ENCODE measurements at regions not wholly inside any gene's neighbourhood (a gene's known extent, or its start where the extent isn't known, plus 50 kb on each side); places are given as distances from the start of the nearest gene placed in this dataset.

- no peaks in the 10 kb centered on the region for H3K27me3 ChIP-seq
- no peaks in the 10 kb centered on the region for H3K36me3 ChIP-seq
- no peak for TF ChIP-seq CTCF (IDR thresholded peaks at IDR 0.05; ENCODE audit: low read depth, low read length)
- H3K4me1 ChIP-seq (ENCODE audit: low read depth), result no peaks in the 10 kb centered on the region
- no peaks in the 10 kb centered on the region for H3K9me3 ChIP-seq (ENCODE audit: low read depth)
- no peak for DNase-seq (ENCODE audit: low read depth in 1 of 2, low spot score in 1 of 2)
- no peak overlapping the region for H3K27ac ChIP-seq
- H3K4me3 ChIP-seq, result no peak overlapping the region
Measured at GRCh38 chr1:83075107-83075506, 923.8 kb downstream of the TTLL7 start.

GRCh38 chr1:83067954-83068353 lies 931.0 kb downstream of the TTLL7 start:
- H3K4me1 ChIP-seq (ENCODE audit: low read depth), result no peaks in the 10 kb centered on the region
- no peak for DNase-seq (ENCODE audit: low read depth in 1 of 2, low spot score in 1 of 2)
- no peaks in the 10 kb centered on the region for H3K9me3 ChIP-seq (ENCODE audit: low read depth)
- H3K27me3 ChIP-seq, result no peaks in the 10 kb centered on the region
- no peak overlapping the region for H3K4me3 ChIP-seq
- H3K27ac ChIP-seq, result no peak overlapping the region
- TF ChIP-seq CTCF (IDR thresholded peaks at IDR 0.05; ENCODE audit: low read depth, low read length), result no peak
- no peaks in the 10 kb centered on the region for H3K36me3 ChIP-seq

- Histone ChIP-seq H3K4me3 (no peak overlapping the region), H3K27me3 (no peaks in the 10 kb centered on the region), H3K36me3 (no peaks in the 10 kb centered on the region), H3K9me3 (ENCODE audit: low read depth) (no peaks in the 10 kb centered on the region), H3K27ac (no peak overlapping the region), H3K4me1 (ENCODE audit: low read depth) (no peaks in the 10 kb centered on the region)
- peak in 1 of 2 donors; percentile 2 for DNase-seq (ENCODE audit: low read depth in 1 of 2, low spot score in 1 of 2)
- no peak for TF ChIP-seq CTCF (IDR thresholded peaks at IDR 0.05; ENCODE audit: low read depth, low read length)
Measured at GRCh38 chr1:83065952-83066727, 932.8 kb downstream of the TTLL7 start.

GRCh38 chr1:83064589-83065242 lies 934.2 kb downstream of the TTLL7 start:
- DNase-seq (ENCODE audit: low read depth in 1 of 2, low spot score in 1 of 2), result no peak
- H3K4me1 ChIP-seq (ENCODE audit: low read depth), result no peaks in the 10 kb centered on the region
- TF ChIP-seq CTCF (IDR thresholded peaks at IDR 0.05; ENCODE audit: low read depth, low read length), result no peak
- H3K9me3 ChIP-seq (ENCODE audit: low read depth), result no peaks in the 10 kb centered on the region
- no peak overlapping the region for H3K27ac ChIP-seq
- no peaks in the 10 kb centered on the region for H3K27me3 ChIP-seq
- H3K4me3 ChIP-seq, result no peak overlapping the region
- H3K36me3 ChIP-seq, result no peaks in the 10 kb centered on the region

GRCh38 chr1:83060651-83061390 lies 938.1 kb downstream of the TTLL7 start:
- Histone ChIP-seq H3K9me3 (ENCODE audit: low read depth) (no peaks in the 10 kb centered on the region), H3K4me3 (no peak overlapping the region), H3K27me3 (no peaks in the 10 kb centered on the region), H3K4me1 (ENCODE audit: low read depth) (no peaks in the 10 kb centered on the region), H3K36me3 (no peaks in the 10 kb centered on the region), H3K27ac (no peak overlapping the region)
- no peak for DNase-seq (ENCODE audit: low read depth in 1 of 2, low spot score in 1 of 2)
- no peak for TF ChIP-seq CTCF (IDR thresholded peaks at IDR 0.05; ENCODE audit: low read depth, low read length)
